Mammary epithelial cell (primary cell): ENCODE measurements at regions not wholly inside any gene's neighbourhood (a gene's known extent, or its start where the extent isn't known, plus 50 kb on each side); places are given as distances from the start of the nearest gene placed in this dataset.

Source experiments
- CTCF ChIP-seq, 2 donors: IDR thresholded peaks in 1 of 2; conservative IDR thresholded peaks in 1 of 2; 2 replicates each; pipeline ENCODE4 v1.5.1; 2011 to 2012; ENCODE audit warnings: inconsistent platforms in 2 of 2, low read length in 2 of 2, mild to moderate bottlenecking in 2 of 2, control low read depth in 1 of 2, low read depth in 1 of 2; ENCODE audit not compliant: insufficient read depth in 1 of 2; ENCODE audit errors: extremely low read depth in 1 of 2
- EZH2 ChIP-seq: IDR thresholded peaks from 2 replicates; pipeline ENCODE4 v1.6.1; 2012; ENCODE audit warnings: low read length, inconsistent platforms, borderline replicate concordance

GRCh38 chr2:82259551-82259950 is 1955.0 kb upstream of the LRRTM1 start:
- TF ChIP-seq CTCF (conservative IDR thresholded peaks at IDR 0.05 in 1 of 2, IDR thresholded peaks at IDR 0.05 in 1 of 2; ENCODE audit: extremely low read depth in 1 of 2, insufficient read depth in 1 of 2, low read depth in 1 of 2, low read length in 2 of 2), result no peak
- no peak for TF ChIP-seq EZH2
